GM21786 (cell line): ENCODE measurements at regions not wholly inside any gene's neighbourhood (a gene's known extent, or its start where the extent isn't known, plus 50 kb on each side); places are given as distances from the start of the nearest gene placed in this dataset.

Experiments used
- ATAC-seq: cut with Tn5 transposase; IDR thresholded peaks from one replicate; pipeline ENCODE4 v1.9.1; 2021; ENCODE audit not compliant: unreplicated experiment

GRCh38 chr2:144596073-144596871 lies 76.4 kb upstream of the ZEB2 start:
- ATAC-seq = peak; percentile 92

DNA sequence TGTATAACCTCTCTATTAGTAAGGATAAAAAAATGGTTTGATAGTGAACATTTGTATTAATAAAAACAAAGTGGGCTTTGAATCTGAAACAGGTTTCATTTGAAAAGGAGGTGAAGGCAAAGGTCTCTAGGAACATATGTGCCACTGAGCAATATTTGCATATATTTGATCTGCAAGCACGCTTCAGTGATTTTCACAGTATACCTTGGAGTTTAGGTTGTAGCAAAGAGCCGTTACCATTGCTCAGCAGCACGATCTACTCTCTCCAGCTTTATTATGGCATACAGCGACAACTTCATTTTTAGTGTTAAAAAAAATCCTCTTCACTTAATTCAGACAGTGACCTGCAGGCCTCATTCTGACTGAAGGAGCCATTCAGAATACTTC lies 75.8 kb upstream of the ZEB2 start:
- ATAC-seq = no peak

- ATAC-seq = no peak
Observed at GRCh38 chr2:144595279-144595678, 75.4 kb upstream of the ZEB2 start.

DNA sequence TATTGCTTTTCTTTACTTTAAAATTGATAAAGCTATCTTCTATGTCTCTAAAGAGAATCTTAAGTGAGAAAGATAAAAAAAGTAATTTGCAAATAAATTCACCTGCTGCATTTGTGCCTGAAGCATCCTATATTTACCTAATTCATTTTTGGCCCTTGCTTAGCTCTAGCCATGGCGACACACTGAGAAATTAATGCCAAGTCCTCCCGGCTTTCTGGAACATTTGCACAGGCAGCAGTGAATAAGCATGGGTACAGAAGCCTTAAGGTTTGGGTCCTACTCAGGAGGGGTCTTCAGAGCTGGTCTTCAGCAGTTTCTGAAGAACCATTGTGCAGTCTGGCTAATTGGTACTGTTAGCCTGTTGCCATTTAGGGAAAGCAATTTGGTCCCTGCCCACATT lies 73.9 kb upstream of the ZEB2 start:
- no peak for ATAC-seq

DNA sequence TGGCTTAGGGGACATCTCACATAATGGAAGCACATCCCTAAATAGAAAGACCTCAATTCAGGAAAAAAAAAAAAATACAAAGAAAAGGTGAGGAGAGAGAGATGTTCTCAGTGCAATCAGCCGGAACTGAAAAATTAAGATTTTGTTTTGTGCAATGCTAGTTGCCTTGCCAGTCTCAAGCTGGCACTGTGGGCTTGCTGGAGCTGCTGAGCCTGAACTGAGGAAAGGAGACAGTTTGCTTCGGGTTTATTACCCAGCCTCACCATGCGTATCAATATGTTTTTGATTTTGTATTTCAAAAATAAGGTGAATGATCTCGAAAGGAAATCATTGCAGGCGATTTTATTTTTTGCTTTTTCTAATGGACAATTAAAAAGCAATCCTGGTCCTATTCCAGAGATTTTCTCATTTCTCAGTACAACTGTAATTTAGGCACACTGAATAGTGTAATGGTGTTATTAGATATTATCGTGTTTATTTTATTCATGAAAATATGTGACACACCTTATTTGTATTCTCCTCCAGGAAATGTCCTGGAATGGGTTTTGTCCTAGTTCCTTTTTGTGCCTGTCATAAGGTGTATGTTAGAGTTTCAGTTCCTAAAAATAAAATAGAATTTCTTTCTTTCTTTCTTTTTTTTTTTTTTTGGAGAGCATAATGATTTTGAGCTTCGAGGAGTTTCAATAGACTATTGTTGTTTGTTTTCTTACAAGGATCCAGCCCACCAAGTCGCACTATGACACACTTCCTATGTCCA lies 72.8 kb upstream of the ZEB2 start:
- ATAC-seq = no peak

GRCh38 chr2:144587306-144587705 lies 67.4 kb upstream of the ZEB2 start:
- no peak for ATAC-seq

- ATAC-seq = no peak
Observed at GRCh38 chr2:144586476-144586875, 66.6 kb upstream of the ZEB2 start.

DNA sequence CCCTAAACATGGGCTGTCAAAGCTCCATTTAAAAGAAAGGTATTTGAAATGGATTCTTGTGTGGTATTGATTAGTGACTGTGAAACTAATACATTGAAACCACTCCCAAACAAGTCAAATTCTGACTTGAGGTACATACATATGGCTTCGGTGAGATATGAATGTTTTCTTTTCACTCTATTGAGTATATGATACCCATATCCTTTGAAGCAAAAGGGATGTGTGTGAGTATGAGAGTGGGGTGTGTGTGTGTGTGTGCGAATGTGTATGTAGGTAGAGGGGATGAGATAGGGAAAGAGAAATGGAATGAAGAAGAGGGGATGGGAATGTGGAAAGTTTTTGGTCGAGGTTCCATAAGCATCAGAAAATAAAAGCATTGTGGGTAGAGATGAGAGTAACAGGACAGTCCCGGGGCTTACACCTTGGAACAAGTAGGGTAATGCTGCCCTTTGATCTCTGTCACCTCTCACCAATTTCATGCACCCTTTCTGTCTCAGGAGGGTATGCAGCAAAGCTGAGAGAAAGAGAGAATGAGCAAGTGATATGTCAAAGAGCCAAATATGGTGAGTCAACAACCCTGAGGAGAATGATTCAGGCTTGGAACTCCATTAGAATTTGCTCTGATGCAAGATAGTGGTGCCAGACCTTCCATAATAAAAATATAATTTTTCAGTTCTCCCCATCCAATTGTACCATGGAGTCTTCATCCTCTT lies 64.0 kb upstream of the ZEB2 start:
- ATAC-seq = no peak

DNA sequence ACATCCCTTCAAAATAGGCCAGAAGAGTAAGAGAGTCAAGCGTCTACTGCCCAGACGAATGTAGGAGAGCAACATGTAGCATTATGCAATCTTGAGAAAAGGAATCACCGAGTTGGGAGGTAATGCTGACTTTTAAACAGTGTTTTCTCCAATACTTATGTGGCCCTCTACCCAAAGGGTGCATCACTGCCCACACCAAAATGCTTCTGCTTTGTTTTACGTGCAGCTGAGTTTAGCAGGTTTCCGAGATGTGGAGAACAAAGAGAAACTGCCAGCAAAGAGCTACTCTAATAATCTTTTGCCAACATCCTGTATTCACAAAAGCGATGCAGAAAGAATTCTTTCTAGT lies 63.4 kb upstream of the ZEB2 start:
- no peak for ATAC-seq

DNA sequence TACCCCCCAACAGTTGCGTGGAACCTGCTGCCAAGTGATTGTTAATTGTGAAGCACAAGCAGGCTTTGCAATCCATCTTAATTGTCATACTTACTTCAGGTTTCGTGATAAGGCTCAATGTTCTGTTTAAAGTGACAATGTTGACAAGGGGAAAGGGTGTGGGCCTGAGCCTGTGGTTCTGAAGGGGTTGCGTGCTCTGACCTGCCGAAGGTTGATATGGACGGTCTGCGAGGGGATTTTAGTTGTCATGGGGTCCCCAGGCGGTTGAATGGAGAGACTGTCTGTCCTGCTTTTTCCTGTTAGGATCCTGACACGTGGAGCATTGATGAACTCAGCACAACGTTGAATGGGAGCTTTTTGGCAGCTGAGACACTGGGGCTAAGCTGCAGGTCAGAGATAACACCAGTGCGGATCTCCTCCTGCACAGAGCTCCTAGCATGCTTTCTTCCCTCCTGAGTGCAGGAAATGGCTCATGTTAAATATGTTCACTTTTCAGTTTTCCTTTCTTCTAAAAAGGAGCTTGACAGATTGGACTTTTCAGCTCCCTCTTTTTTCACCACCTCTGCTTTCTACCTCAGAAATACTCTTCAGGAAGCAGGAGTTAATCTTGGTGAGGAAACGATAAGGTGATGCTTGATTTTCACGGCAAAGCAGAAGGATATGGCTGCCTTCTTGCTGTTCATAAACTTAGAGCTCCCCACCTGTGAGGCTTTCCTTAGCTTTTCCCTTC lies 62.9 kb upstream of the ZEB2 start:
- ATAC-seq = no peak

DNA sequence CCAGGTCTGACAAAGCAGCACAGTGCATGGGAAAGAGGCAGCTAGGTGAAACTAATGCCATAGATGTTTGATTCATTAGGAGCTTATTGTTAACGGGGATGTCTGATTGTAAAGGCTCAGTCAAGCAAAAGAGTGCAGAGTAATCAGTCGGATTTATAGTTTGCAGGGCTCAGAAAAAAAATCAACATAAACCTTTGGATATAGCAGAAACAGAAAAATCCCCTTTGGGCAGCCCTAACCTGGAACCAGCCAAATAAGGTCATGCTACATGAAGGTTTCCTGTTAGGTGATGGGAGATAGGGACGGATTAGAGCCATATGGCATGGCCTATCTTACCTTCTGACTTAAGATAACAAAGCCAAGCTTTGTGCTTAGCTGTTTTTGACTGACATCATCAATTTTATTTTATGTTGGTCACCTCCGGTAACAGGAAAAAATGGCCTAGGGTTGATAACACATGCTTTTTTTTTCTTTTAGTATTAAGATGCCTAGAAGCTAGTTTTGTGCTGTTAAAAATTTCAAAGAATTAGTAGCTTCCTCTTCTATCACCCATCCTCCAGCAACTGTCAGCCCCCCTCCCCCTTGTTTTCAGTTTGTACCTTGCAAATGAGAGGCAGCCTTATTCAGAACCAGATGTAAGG lies 60.7 kb upstream of the ZEB2 start:
- ATAC-seq = no peak

- ATAC-seq = no peak
Observed at GRCh38 chr2:144579556-144579955, 59.6 kb upstream of the ZEB2 start.

GRCh38 chr2:144578099-144578498 lies 58.2 kb upstream of the ZEB2 start:
- no peak for ATAC-seq

GRCh38 chr2:144572977-144573376 lies 53.1 kb upstream of the ZEB2 start:
- peak; percentile 66 for ATAC-seq

GRCh38 chr2:144571770-144572169 lies 51.9 kb upstream of the ZEB2 start:
- no peak for ATAC-seq

GRCh38 chr2:144570566-144570965 lies 50.6 kb upstream of the ZEB2 start:
- no peak for ATAC-seq
